ENCODE measurements at regions not wholly inside any gene's neighbourhood (a gene's known extent, or its start where the extent isn't known, plus 50 kb on each side); places are given as distances from the start of the nearest gene placed in this dataset.

- POLR2A ChIA-PET = no interaction called here
- TF ChIP-seq FOXA1 (IDR thresholded peaks at IDR 0.05) = no peak
- no peak for TF ChIP-seq ELF4 (IDR thresholded peaks at IDR 0.05)
- TF ChIP-seq NFRKB (IDR thresholded peaks at IDR 0.05) = no peak
- no peak for TF ChIP-seq LEF1 (IDR thresholded peaks at IDR 0.05; ENCODE audit: borderline replicate concordance)
- no peak for TF ChIP-seq CTBP1 (IDR thresholded peaks at IDR 0.05; ENCODE audit: borderline replicate concordance)
- no peak for TF ChIP-seq ARNT (IDR thresholded peaks at IDR 0.05)
- no peak for TF ChIP-seq ZNF384 (IDR thresholded peaks at IDR 0.05)
- no peak for TF ChIP-seq SUZ12 (IDR thresholded peaks at IDR 0.05)
- no peak for TF ChIP-seq SP1 (IDR thresholded peaks at IDR 0.05)
- TF ChIP-seq HDGF (IDR thresholded peaks at IDR 0.05; ENCODE audit: borderline replicate concordance) = no peak
- no peak for TF ChIP-seq TARDBP (IDR thresholded peaks at IDR 0.05)
- TF ChIP-seq L3MBTL2 (conservative IDR thresholded peaks at IDR 0.05) = no peak
- TF ChIP-seq BHLHE40 (IDR thresholded peaks at IDR 0.05; ENCODE audit: borderline replicate concordance) = no peak
- TF ChIP-seq FOXK2 (IDR thresholded peaks at IDR 0.05) = no peak
- no peak for TF ChIP-seq FOXM1 (IDR thresholded peaks at IDR 0.05; ENCODE audit: borderline replicate concordance)
- no peak for TF ChIP-seq PKNOX1 (IDR thresholded peaks at IDR 0.05)
- no peak for DNase-seq (ENCODE audit: extremely low spot score)
- CTCF ChIA-PET = no interaction called here
These were observed 127.0 kb upstream of the DUSP22 start for GRCh38 chr6:165263-165662.

- no peak for DNase-seq (ENCODE audit: extremely low spot score)
- no peak for TF ChIP-seq CTBP1 (IDR thresholded peaks at IDR 0.05; ENCODE audit: borderline replicate concordance)
- no peak for TF ChIP-seq BHLHE40 (IDR thresholded peaks at IDR 0.05; ENCODE audit: borderline replicate concordance)
- TF ChIP-seq ZNF384 (IDR thresholded peaks at IDR 0.05) = no peak
- CTCF ChIA-PET = no interaction called here
- POLR2A ChIA-PET = no interaction called here
These were observed 126.4 kb upstream of the DUSP22 start for GRCh38 chr6:165906-166305.

- no peak for DNase-seq (ENCODE audit: extremely low spot score)
- ChIA-PET POLR2A (no interaction called here), CTCF (interaction anchor here (0.6 to 0.8 kb wide), 2 partner anchors 15 to 26 kb away, joined by 4 to 6 read pairs; no protein-coding TSS in a partner anchor)
- TF ChIP-seq FOXK2 (IDR thresholded peaks at IDR 0.05) (no peak), L3MBTL2 (conservative IDR thresholded peaks at IDR 0.05) (no peak), SUZ12 (IDR thresholded peaks at IDR 0.05) (no peak), HDGF (IDR thresholded peaks at IDR 0.05; ENCODE audit: borderline replicate concordance) (no peak), FOXA1 (IDR thresholded peaks at IDR 0.05) (no peak), ARNT (IDR thresholded peaks at IDR 0.05) (no peak), BHLHE40 (IDR thresholded peaks at IDR 0.05; ENCODE audit: borderline replicate concordance) (no peak), LEF1 (IDR thresholded peaks at IDR 0.05; ENCODE audit: borderline replicate concordance) (no peak), ZNF384 (IDR thresholded peaks at IDR 0.05) (no peak), ELF4 (IDR thresholded peaks at IDR 0.05) (no peak), FOXM1 (IDR thresholded peaks at IDR 0.05; ENCODE audit: borderline replicate concordance) (no peak), CTBP1 (IDR thresholded peaks at IDR 0.05; ENCODE audit: borderline replicate concordance) (no peak)
These were observed 123.3 kb upstream of the DUSP22 start for GRCh38 chr6:168865-169455.

- TF ChIP-seq TARDBP (IDR thresholded peaks at IDR 0.05) (no peak), NFRKB (IDR thresholded peaks at IDR 0.05) (no peak), PKNOX1 (IDR thresholded peaks at IDR 0.05) (no peak), BHLHE40 (IDR thresholded peaks at IDR 0.05; ENCODE audit: borderline replicate concordance) (no peak), CTBP1 (IDR thresholded peaks at IDR 0.05; ENCODE audit: borderline replicate concordance) (no peak), ELF4 (IDR thresholded peaks at IDR 0.05) (no peak), LEF1 (IDR thresholded peaks at IDR 0.05; ENCODE audit: borderline replicate concordance) (no peak), ARNT (IDR thresholded peaks at IDR 0.05) (no peak)
- no peak for DNase-seq (ENCODE audit: extremely low spot score)
- CTCF ChIA-PET = no interaction called here
- POLR2A ChIA-PET = no interaction called here
These were observed 118.3 kb upstream of the DUSP22 start for GRCh38 chr6:174036-174435.

GRCh38 chr6:175680-176079 lies 116.6 kb upstream of the DUSP22 start:
- no peak for DNase-seq (ENCODE audit: extremely low spot score)
- ChIA-PET POLR2A (no interaction called here), CTCF (no interaction called here)
- no peak for TF ChIP-seq NFRKB (IDR thresholded peaks at IDR 0.05)
- TF ChIP-seq ELF4 (IDR thresholded peaks at IDR 0.05) = no peak

- CTCF ChIA-PET = interaction anchor here (0.6 kb wide), 1 partner anchor 326 kb away, joined by 3 read pairs; no protein-coding TSS in a partner anchor
- DNase-seq (ENCODE audit: extremely low spot score) = no peak
- POLR2A ChIA-PET = no interaction called here
- no peak for TF ChIP-seq FOXA1 (IDR thresholded peaks at IDR 0.05)
- TF ChIP-seq ARNT (IDR thresholded peaks at IDR 0.05) = no peak
- no peak for TF ChIP-seq HDGF (IDR thresholded peaks at IDR 0.05; ENCODE audit: borderline replicate concordance)
- TF ChIP-seq SP1 (IDR thresholded peaks at IDR 0.05) = no peak
- no peak for TF ChIP-seq FOXM1 (IDR thresholded peaks at IDR 0.05; ENCODE audit: borderline replicate concordance)
- TF ChIP-seq BHLHE40 (IDR thresholded peaks at IDR 0.05; ENCODE audit: borderline replicate concordance) = no peak
- no peak for TF ChIP-seq ELF4 (IDR thresholded peaks at IDR 0.05)
- TF ChIP-seq PKNOX1 (IDR thresholded peaks at IDR 0.05) = no peak
- TF ChIP-seq FOXK2 (IDR thresholded peaks at IDR 0.05) = no peak
- no peak for TF ChIP-seq CTBP1 (IDR thresholded peaks at IDR 0.05; ENCODE audit: borderline replicate concordance)
- no peak for TF ChIP-seq LEF1 (IDR thresholded peaks at IDR 0.05; ENCODE audit: borderline replicate concordance)
- TF ChIP-seq SUZ12 (IDR thresholded peaks at IDR 0.05) = no peak
- no peak for TF ChIP-seq TARDBP (IDR thresholded peaks at IDR 0.05)
- no peak for TF ChIP-seq NFRKB (IDR thresholded peaks at IDR 0.05)
- no peak for TF ChIP-seq L3MBTL2 (conservative IDR thresholded peaks at IDR 0.05)
- no peak for TF ChIP-seq ZNF384 (IDR thresholded peaks at IDR 0.05)
These were observed 115.5 kb upstream of the DUSP22 start for GRCh38 chr6:176766-177165.
